CD14-positive monocyte (primary cell): ENCODE measurements at regions not wholly inside any gene's neighbourhood (a gene's known extent, or its start where the extent isn't known, plus 50 kb on each side); places are given as distances from the start of the nearest gene placed in this dataset.

ENCODE experiments used
- DNase-seq, 3 donors: peaks; one replicate each; pipeline ENCODE4 v3.0.0-alpha.2; 2011 to 2022
- H2AFZ ChIP-seq: 2 replicates; pipeline ENCODE4 v1.6.0; 2012; ENCODE audit warnings: mild to moderate bottlenecking, low read depth, low read length, inconsistent platforms; ENCODE audit not compliant: insufficient read depth, poor library complexity, severe bottlenecking
- H3K27ac ChIP-seq, 2 donors: 1 replicate in 1 of 2; 2 replicates in 1 of 2; pipeline ENCODE4 v1.5.1; 2012 to 2013; ENCODE audit warnings: low read length in 2 of 2, control low read depth in 1 of 2, inconsistent platforms in 1 of 2, low read depth in 1 of 2, mild to moderate bottlenecking in 1 of 2
- H3K27me3 ChIP-seq, 2 donors: one replicate each; pipeline versions ENCODE4 v1.6.0 to v1.6.1; 2011 to 2013; ENCODE audit warnings: low read length in 2 of 2; ENCODE audit not compliant: control insufficient read depth in 2 of 2, insufficient read depth in 2 of 2
- H3K36me3 ChIP-seq, 2 donors: replicated peaks in 1 of 2; 1 replicate in 1 of 2; 2 replicates in 1 of 2; pipeline versions ENCODE4 v1.5.1 to v1.6.1; 2012 to 2013; ENCODE audit warnings: low read length in 2 of 2, control low read depth in 1 of 2, inconsistent platforms in 1 of 2, mild to moderate bottlenecking in 1 of 2; ENCODE audit not compliant: insufficient read depth in 2 of 2, control insufficient read depth in 1 of 2
- H3K4me1 ChIP-seq, 2 donors: 1 replicate in 1 of 2; 2 replicates in 1 of 2; pipeline versions ENCODE4 v1.5.1 to v1.6.1; 2012 to 2013; ENCODE audit warnings: low read length in 2 of 2, control low read depth in 1 of 2, inconsistent platforms in 1 of 2, mild to moderate bottlenecking in 1 of 2, moderate library complexity in 1 of 2; ENCODE audit not compliant: insufficient read depth in 2 of 2, control insufficient read depth in 1 of 2
- H3K4me2 ChIP-seq: replicated peaks from 2 replicates; pipeline ENCODE3; 2012; ENCODE audit warnings: low read length, moderate library complexity, mild to moderate bottlenecking; ENCODE audit not compliant: poor library complexity, severe bottlenecking; ENCODE audit errors: extremely low read depth
- H3K4me3 ChIP-seq, 3 experiments: fragments of 200-600 bp in 1 of 3; sonication (generic) in 1 of 3; replicated peaks in 1 of 3; 1 replicate in 2 of 3; 2 replicates in 1 of 3; pipeline ENCODE4 v1.5.1; 2011 to 2013; ENCODE audit warnings: low read length in 3 of 3, mild to moderate bottlenecking in 3 of 3, control low read depth in 2 of 3, low read depth in 2 of 3, inconsistent platforms in 1 of 3, moderate library complexity in 1 of 3
- H3K79me2 ChIP-seq: 2 replicates; pipeline ENCODE4 v1.6.0; 2012; ENCODE audit warnings: mild to moderate bottlenecking, control low read depth, inconsistent platforms, low read length, moderate library complexity; ENCODE audit not compliant: insufficient read depth
- H3K9ac ChIP-seq: 2 replicates; pipeline ENCODE4 v1.6.0; 2017; ENCODE audit warnings: low read length, mild to moderate bottlenecking; ENCODE audit not compliant: insufficient read depth, poor library complexity, severe bottlenecking
- H3K9me3 ChIP-seq, 2 donors: replicated peaks in 1 of 2; 1 replicate in 1 of 2; 2 replicates in 1 of 2; pipeline versions ENCODE4 v1.5.1 to v1.6.1; 2012 to 2013; ENCODE audit warnings: low read length in 2 of 2, control low read depth in 1 of 2; ENCODE audit not compliant: control insufficient read depth in 1 of 2, insufficient read depth in 1 of 2
- H4K20me1 ChIP-seq: 2 replicates; pipeline ENCODE4 v1.6.0; 2012; ENCODE audit warnings: mild to moderate bottlenecking, low read length, control low read depth, moderate library complexity; ENCODE audit not compliant: insufficient read depth
- H3K27ac Mint-ChIP-seq, 7 donors: one replicate each; pipeline ENCODE4 v1.8.0; 2020; ENCODE audit warnings: mild to moderate bottlenecking in 7 of 7, mixed read lengths in 7 of 7, moderate library complexity in 6 of 7, inconsistent platforms in 2 of 7
- H3K27me3 Mint-ChIP-seq, 3 donors: one replicate each; pipeline ENCODE4 v1.8.0; 2021 to 2022; ENCODE audit warnings: low read depth in 3 of 3, mild to moderate bottlenecking in 3 of 3, mixed read lengths in 3 of 3, moderate library complexity in 3 of 3, inconsistent platforms in 1 of 3
- H3K36me3 Mint-ChIP-seq, 2 donors: one replicate each; pipeline ENCODE4 v1.8.0; 2020; ENCODE audit warnings: mixed read lengths in 2 of 2, inconsistent platforms in 1 of 2, mild to moderate bottlenecking in 1 of 2
- H3K4me1 Mint-ChIP-seq: one replicate; pipeline ENCODE4 v1.8.0; 2020; ENCODE audit warnings: mild to moderate bottlenecking, mixed read lengths
- H3K4me3 Mint-ChIP-seq, 2 donors: one replicate each; pipeline ENCODE4 v1.8.0; 2020; ENCODE audit warnings: mild to moderate bottlenecking in 2 of 2, mixed read lengths in 2 of 2, moderate library complexity in 1 of 2
- H3K9me3 Mint-ChIP-seq, 7 donors: one replicate each; pipeline ENCODE4 v1.8.0; 2020 to 2022; ENCODE audit warnings: mixed read lengths in 7 of 7, mild to moderate bottlenecking in 6 of 7, moderate library complexity in 6 of 7, inconsistent platforms in 2 of 7
- WGBS: methylation state at CpG from one replicate; pipeline ENCODE4 v1.1.5; 2013; ENCODE audit warnings: missing lambda C conversion rate; ENCODE audit not compliant: insufficient coverage; 5-methylcytosine and 5-hydroxymethylcytosine counted together
- intact Hi-C, 2 donors: fragments of 100-400 bp; cut with micrococcal nuclease; formaldehyde crosslinking; loops; one replicate each; pipeline versions ENCODE4 v1.15.0 to v1.15.1; 2023
- TF ChIP-seq, protein P1 (sequence below): fragments of 200-600 bp; IDR thresholded peaks from one replicate; pipeline ENCODE4 v1.8.0; 2022; ENCODE audit warnings: antibody characterized with exemption, mild to moderate bottlenecking

DNA sequence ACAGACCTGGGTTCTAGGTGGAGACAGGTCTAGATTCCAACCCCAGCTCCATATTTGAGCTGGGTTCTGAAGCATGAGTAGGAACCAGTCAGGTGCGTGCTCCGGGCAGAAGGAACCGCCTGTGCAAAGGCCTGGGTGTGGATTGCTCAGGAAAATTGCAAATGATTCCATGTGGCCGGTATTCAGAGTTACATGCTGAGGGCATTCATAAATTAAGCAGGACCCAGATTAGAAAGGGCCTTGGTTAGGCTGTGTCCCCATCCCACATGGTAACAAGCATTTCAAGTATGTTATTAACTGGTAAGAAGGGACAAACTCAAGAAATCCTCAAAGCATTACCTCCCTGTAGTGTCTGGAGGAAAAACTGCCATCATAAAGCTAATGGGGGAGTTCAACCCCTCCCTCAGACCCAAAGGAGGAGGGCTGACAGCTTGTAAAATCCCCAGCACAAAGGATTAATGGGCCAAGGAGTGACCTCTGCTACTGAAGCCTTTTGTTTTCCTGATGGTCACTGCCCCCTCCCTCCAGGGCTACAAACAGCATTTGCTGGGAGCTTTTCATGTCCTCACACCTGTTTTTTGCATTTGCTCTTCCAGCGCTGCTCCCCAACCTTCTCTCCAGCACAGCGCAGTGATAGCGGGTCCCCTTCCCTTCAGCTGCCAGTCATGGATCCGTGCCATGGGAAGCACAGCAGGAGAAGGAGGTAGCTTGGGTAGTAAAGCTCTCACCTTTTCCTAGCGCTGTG lies 218.0 kb downstream of the C16orf95 start:
- DNase-seq, result no peak
- no peaks in the 10 kb centered on the region for H3K27me3 ChIP-seq
- no peaks in the 10 kb centered on the region for H4K20me1 ChIP-seq
- no peak overlapping the region for H2AFZ ChIP-seq
- no peak overlapping the region for H3K9ac ChIP-seq
- no peaks in the 10 kb centered on the region for H3K36me3 Mint-ChIP-seq
- H3K4me1 Mint-ChIP-seq, result no peaks in the 10 kb centered on the region
- no peaks in the 10 kb centered on the region for H3K9me3 ChIP-seq
- 87% methylated on average over 4 of the region's 9 CpGs for WGBS
- H3K27ac Mint-ChIP-seq, result no peak overlapping the region
- H3K4me2 ChIP-seq, result no peak overlapping the region
- H3K4me3 Mint-ChIP-seq, result no peak overlapping the region
- no peaks in the 10 kb centered on the region for H3K79me2 ChIP-seq
- H3K36me3 ChIP-seq, result no peaks in the 10 kb centered on the region
- no peak overlapping the region for H3K4me3 ChIP-seq
- intact Hi-C loops, result no loop called here
- TF ChIP-seq, protein P1, sequence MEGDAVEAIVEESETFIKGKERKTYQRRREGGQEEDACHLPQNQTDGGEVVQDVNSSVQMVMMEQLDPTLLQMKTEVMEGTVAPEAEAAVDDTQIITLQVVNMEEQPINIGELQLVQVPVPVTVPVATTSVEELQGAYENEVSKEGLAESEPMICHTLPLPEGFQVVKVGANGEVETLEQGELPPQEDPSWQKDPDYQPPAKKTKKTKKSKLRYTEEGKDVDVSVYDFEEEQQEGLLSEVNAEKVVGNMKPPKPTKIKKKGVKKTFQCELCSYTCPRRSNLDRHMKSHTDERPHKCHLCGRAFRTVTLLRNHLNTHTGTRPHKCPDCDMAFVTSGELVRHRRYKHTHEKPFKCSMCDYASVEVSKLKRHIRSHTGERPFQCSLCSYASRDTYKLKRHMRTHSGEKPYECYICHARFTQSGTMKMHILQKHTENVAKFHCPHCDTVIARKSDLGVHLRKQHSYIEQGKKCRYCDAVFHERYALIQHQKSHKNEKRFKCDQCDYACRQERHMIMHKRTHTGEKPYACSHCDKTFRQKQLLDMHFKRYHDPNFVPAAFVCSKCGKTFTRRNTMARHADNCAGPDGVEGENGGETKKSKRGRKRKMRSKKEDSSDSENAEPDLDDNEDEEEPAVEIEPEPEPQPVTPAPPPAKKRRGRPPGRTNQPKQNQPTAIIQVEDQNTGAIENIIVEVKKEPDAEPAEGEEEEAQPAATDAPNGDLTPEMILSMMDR, result no peak
- peaks cover 6 to 8% (median 6%) of the 10 kb centered on the region in 3 donors for H3K27me3 Mint-ChIP-seq
- peaks cover 0 to 6% (median 3%) of the 10 kb centered on the region in 7 donors for H3K9me3 Mint-ChIP-seq
- no peak overlapping the region for H3K27ac ChIP-seq
- no peaks in the 10 kb centered on the region for H3K4me1 ChIP-seq

DNA sequence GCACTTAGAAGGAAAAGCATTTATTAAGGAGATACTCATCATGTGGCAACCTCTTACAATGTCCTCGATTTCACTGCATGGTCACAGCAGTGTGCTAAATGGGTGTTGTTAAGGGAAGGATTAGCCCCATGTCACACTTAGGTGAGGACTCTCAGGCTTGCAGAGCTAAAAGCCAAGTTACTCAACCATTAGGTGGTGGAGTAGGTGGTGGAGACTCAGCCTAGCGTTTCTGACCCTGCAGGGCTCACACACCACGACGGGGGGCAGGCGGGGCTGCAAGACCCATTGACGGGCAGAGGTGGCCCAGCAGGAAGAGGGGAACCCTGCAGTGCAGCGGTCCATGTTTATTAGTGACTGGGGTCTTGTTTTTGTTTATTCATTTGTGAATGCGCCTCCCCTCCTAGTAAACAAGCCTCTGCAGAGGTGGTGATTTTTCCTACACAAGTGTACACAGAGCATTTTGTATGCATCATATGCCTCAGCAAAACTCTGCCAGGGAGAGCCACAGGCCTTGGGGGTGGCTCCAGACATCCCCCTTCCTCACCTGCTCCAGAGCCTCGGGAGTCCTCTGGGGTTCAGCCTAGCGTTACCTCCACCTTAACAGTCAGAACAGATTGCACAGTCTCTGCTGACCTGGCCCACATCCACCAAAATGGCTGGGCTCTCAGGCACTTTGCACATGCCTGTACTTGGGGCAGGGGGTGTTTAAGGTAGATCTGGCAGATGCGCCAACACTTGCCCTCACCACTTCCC lies 216.7 kb downstream of the C16orf95 start:
- no peaks in the 10 kb centered on the region for H3K27me3 ChIP-seq
- WGBS, result 80% methylated on average over 5 of the region's 11 CpGs
- no peak overlapping the region for H3K4me3 ChIP-seq
- no peak overlapping the region for H2AFZ ChIP-seq
- TF ChIP-seq, protein P1, result no peak
- no peak overlapping the region for H3K27ac ChIP-seq
- H3K9ac ChIP-seq, result no peak overlapping the region
- intact Hi-C loops, result no loop called here
- no peaks in the 10 kb centered on the region for H3K36me3 ChIP-seq
- Mint-ChIP-seq H3K36me3 (no peaks in the 10 kb centered on the region), H3K4me1 (no peaks in the 10 kb centered on the region), H3K27ac (no peak overlapping the region), H3K27me3 (peaks cover 5 to 10% (median 8%) of the 10 kb centered on the region in 3 donors), H3K9me3 (peaks cover 0 to 7% (median 4%) of the 10 kb centered on the region in 7 donors), H3K4me3 (no peak overlapping the region)
- DNase-seq, result no peak
- H3K4me2 ChIP-seq, result no peak overlapping the region
- H3K9me3 ChIP-seq, result no peaks in the 10 kb centered on the region
- no peaks in the 10 kb centered on the region for H3K79me2 ChIP-seq
- H3K4me1 ChIP-seq, result no peaks in the 10 kb centered on the region
- no peaks in the 10 kb centered on the region for H4K20me1 ChIP-seq
